ENCODE measurements at regions not wholly inside any gene's neighbourhood (a gene's known extent, or its start where the extent isn't known, plus 50 kb on each side); places are given as distances from the start of the nearest gene placed in this dataset.
"Not testable (repeated sequence)": the region's sequence is repeated elsewhere in the genome, so short reads cannot be mapped to it uniquely, and the experiment has no call there.

- DNase-seq, result no peak
Measured at GRCh38 chr12:118537481-118537917, 161.1 kb downstream of the SUDS3 start.

DNA sequence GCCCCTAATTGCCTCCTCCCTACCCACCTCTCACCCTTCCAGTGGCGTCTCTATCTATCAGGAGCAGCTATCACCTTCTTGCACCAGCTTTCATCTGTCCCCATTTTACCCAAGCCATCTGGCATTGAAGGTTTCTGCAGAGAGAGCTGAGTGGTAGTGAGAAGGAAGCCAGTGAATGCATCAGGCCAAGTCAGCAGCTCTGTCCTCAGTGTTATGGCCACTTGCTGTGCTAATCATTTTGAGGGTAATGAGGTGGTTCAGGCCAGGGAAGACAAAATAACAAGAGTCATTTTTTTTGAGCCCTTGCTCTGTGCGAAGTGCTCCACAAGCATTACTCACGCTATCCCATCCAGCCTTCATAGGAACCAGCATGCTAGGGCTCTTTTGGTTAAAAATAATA is 164.7 kb downstream of the SUDS3 start:
- no peak for DNase-seq

- DNase-seq, result no peak
Measured at GRCh38 chr12:118541934-118542333, 165.6 kb downstream of the SUDS3 start.

GRCh38 chr12:118543651-118544050 is 167.3 kb downstream of the SUDS3 start:
- DNase-seq, result no peak

- no peak for DNase-seq
Measured at GRCh38 chr12:118544569-118544968, 168.2 kb downstream of the SUDS3 start.

- not testable (repeated sequence) for DNase-seq
Measured at GRCh38 chr12:118547606-118548005, 171.3 kb downstream of the SUDS3 start.

DNA sequence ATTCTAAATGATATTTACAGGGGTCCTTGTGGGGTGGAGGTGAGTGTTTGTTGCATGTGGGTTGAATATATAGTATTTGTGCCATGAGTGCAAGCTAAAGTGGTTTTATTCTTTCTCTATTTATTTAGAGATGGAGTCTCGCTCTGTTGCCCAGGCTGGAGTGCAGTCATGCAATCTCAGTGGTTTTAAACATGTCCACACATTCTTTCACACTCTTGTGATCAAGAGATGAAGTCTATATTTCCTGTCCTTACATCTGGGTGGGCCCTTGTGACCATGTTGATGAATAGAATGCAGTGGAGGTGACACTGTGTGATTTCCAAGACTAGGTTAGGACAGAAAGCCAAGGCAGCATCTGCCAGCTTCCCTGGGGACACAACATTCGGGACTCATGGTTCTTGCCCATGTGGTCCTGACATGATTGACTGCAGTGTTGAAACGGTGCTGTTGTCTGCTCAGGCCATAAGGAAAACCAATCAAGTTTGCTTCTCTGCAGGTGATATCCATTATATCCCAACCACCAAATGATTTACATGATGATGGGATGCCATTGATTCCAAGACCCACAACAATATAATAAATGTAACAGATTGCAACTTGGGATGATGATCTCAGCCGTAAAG is 172.6 kb downstream of the SUDS3 start:
- DNase-seq, result no peak

- no peak for DNase-seq
Measured at GRCh38 chr12:118549510-118549980, 173.2 kb downstream of the SUDS3 start.

DNA sequence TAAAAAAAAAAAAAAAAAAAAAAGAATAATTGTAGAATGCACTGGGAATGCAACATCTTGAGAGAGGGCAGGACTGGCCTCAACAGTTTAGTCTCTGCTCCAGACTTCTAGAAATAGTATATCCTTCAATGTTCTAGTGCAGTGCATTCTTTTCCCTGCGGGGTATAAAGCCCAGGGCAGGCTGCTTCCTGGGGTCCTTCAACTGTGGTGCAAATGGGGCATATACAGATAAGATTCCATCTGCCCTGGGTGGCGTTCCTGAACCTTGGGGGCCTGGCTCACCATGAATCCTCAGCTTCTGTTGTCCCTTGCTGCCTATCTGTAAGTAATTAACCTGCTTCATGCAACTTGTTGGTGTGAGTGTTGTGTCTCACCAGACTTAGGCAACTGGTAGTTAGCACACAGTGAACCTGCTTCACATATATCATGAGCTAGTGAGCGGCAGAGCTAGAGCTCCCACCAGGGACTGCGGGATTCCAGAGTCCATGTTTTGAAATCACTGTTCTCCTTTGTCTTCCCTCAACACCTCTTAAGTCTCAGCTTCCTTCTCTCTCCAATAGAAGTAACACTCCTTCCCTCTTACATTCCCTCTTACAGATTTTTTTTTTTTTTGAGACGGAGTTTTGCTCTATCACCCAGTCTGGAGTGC is 177.6 kb downstream of the SUDS3 start:
- no peak for DNase-seq

DNA sequence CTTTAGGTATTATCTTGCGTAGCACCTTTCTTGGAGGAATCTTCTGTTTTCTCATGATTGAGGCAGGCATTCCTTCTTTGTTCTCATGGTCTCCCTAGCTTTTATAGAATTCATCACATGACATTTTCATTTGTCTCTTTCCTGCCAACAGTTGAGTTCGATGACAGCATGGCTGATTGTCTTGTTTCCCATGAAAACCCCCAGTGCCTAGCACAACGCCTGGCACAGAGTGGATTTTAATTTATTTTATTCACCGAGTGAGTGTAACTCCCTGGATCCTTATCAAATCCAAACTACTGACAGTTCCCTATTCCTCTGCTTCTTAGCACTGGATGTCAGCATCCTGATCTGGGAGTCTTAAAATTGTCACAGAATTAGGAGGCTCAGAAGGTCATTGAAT is 182.6 kb downstream of the SUDS3 start:
- no peak for DNase-seq

DNA sequence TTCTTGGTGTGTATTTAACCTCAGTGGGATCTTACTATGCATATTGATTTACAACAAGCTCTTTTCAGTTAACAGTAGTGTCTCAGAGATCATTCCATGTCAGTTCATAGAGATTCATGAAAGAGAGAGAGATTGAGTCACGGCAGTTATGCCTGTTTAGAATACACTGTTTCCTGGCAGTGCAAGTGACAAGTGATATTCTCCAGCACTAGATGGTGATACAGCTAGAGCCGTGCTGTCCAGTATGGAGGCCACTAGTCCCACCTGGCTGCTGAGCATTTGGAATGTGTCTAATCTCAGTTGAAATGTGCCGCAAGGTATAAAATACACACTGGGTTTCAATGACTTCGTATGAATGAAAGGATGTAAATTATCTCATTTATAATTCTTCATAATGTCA is 184.4 kb downstream of the SUDS3 start:
- no peak for DNase-seq

DNA sequence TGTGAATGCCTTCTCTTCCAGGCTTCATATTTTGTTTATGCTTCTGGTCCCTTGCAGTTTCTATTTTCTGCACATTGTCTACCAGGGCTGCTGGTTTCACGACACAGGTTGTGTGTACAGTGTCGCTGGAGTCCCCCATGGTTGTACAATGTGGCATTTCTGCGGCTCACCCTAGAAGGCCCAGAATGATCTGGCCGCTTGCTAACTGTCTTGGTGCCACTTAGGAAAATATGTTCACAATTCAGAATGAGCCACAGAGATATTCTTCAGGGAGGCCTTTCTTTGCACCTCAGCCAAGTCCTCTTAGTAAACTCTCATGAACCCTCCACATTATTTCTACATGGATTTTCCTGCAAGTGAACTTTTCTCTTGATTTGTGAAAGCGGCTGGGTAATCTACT is 195.4 kb downstream of the SUDS3 start:
- no peak for DNase-seq

GRCh38 chr12:118574288-118574687 is 197.9 kb downstream of the SUDS3 start:
- DNase-seq, result no peak

DNA sequence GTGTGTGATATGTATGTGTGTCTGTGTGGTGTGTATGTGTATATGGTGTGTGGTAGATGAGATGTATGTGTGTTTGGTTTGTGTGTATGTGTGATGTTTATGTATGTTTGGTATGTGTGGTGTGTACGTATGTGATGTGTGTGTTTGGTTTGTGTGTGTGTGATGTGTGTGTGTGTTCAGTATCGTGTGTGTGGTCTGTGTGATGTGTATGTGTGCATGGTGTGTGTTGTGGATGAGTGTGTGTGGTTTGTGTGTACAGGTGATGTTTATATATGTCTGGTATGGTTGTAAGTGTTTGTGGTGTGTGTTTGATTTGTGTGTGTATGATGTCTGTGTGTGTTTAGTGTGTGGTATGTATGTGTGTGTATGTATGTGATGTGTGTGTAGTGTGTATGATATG is 199.4 kb downstream of the SUDS3 start:
- no peak for DNase-seq

DNA sequence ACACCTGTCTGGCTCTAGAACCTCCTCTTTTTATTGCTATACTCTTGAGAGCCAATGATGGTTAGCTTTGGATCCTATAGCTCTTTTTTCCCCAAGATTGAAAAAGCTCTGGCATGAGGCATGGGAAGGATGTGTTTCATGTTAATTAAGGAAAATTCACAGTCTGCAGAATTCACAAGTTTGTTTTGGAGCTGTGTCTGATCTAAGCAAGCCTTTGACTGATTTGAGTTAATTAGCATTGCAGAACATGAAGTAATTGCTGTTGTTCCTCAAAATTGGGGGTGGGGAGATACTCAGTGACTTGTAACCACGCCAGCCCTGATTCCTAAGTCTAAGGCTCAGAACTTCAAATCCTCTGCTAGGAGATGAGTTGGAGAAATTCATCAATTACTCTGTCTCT is 205.0 kb downstream of the SUDS3 start:
- no peak for DNase-seq

DNA sequence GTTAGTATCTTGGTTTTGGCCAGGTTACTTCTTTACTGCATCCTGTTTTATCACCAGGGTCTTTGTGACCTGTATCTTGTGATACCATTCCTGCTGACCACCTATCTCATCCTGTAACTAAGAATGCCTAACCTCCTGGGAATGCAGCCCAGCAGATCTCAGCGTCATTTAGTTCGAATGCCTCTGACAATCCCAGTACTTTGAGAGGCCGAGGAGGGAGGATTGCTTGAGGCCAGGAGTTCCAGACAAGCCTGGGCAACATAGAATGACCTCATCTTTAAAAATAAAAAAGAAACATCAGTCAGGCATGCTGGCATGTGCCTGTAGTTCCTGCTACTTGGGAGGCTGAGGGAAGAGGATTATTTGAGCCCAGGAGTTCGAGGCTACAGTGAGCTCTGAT is 206.5 kb downstream of the SUDS3 start:
- no peak for DNase-seq

- DNase-seq, result no peak
Measured at GRCh38 chr12:118586433-118586832, 210.1 kb downstream of the SUDS3 start.

DNA sequence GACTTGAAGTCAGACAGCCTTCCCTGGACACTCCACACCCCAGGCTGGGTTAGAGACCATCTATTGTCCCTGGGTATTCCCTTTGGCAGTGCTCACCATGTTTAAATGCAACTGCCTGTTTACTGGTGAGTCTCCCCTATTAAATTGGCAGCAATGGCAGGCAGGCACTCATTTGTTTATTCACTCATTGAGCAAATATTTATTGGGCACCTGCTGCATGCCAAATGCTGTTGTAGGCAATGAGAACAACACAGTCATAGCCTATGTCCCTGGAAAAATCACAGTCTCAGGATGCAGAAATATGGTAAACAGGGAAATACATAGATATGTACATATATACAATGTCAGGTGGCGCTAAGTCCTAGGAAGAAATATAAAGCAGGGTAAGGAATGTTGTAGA is 212.8 kb downstream of the SUDS3 start:
- DNase-seq, result no peak

DNA sequence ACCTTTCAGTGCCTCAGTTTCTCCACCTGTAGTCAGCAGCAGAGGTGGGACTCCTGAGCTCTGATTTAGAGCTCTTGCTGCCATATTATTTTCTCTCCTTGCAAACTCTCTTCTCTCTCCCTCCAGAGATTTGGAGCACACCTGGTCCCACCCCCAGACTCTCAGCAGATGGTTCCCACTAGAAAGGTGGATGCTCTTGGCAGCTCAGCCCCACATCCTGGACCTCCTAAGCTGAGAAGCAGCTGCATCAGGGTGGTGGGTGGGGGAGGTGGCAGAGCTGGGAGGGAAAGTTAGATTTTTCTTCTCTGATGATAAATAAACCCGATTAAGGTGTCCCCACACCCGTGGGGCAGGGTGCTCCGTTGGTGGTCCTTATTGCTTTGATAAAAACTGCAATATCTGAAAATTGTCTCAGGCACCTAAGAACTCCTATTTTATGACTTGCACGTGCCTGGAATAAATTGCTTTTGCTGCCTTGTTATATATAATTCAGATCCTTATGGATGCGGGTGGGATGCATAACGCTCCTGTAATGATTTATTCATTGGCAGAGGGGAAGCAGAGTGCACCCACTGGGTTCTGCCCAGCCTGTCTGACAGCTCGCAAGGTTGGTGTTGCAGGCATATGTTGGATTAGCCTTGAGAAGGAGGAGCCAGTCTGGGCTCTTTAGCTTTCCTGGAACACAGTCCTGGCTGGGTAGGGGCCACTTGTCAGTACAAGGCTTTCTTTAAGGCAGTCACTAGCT is 214.2 kb downstream of the SUDS3 start:
- no peak for DNase-seq

GRCh38 chr12:118603610-118604361 is 227.4 kb downstream of the SUDS3 start:
- no peak for DNase-seq

DNA sequence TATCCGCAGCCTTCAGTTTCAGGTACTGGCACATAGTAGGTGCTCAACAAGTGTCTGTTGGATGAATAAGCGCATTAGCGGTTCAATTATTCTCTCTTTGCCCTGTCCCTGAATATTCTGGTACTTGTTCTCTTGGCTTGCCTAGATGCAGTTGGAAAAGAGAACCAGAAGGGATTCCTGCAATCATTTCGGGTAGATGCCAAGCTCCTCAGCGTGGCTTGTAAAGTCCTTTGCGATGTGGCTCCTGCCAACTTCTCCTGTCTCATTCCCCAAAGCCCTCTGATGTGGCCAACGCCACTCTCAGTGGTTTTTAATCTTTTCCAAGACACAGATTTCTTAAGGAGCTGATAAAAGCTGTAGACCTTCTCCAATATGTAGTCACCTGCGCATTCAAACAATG is 230.3 kb downstream of the SUDS3 start:
- no peak for DNase-seq

- DNase-seq, result no peak
Measured at GRCh38 chr12:118607831-118608230, 231.5 kb downstream of the SUDS3 start.

GRCh38 chr12:118608770-118609344 is 232.5 kb downstream of the SUDS3 start:
- no peak for DNase-seq
